WTC11 (cell line): ENCODE measurements at regions not wholly inside any gene's neighbourhood (a gene's known extent, or its start where the extent isn't known, plus 50 kb on each side); places are given as distances from the start of the nearest gene placed in this dataset.

ENCODE experiments used
- ATAC-seq: fragments of 200-7000 bp; cut with Tn5 transposase; 2 replicates; pipeline ENCODE4 v1.10.0; 2021; ENCODE audit warnings: mild to moderate bottlenecking, moderate library complexity
- CTCF ChIA-PET: fragments of 300-600 bp; sonication (Branson Sonifier 250); formaldehyde crosslinking; loops from one replicate; lab custom pipeline; 2021; ENCODE audit warnings: antibody characterized with exemption; lab: Charles Lee
- POLR2A ChIA-PET: fragments of 350-600 bp; sonication (Branson Sonifier 250); formaldehyde crosslinking; loops from one replicate; lab custom pipeline; 2021; ENCODE audit warnings: antibody characterized with exemption; lab: Charles Lee
- DNase-seq: peaks from one replicate; pipeline ENCODE4 v3.0.0; 2021; ENCODE audit warnings: low spot score
- H3K27ac Mint-ChIP-seq: 2 replicates; pipeline ENCODE4 v1.8.0; 2021; ENCODE audit warnings: mixed read lengths
- H3K27me3 Mint-ChIP-seq: 2 replicates; pipeline ENCODE4 v1.8.0; 2021; ENCODE audit warnings: low read depth, mild to moderate bottlenecking, moderate library complexity, mixed read lengths
- H3K36me3 Mint-ChIP-seq: 2 replicates; pipeline ENCODE4 v1.8.0; 2021; ENCODE audit warnings: mixed read lengths
- H3K4me1 Mint-ChIP-seq: 2 replicates; pipeline ENCODE4 v1.8.0; 2022; ENCODE audit warnings: mixed read lengths
- H3K4me3 Mint-ChIP-seq: 2 replicates; pipeline ENCODE4 v1.8.0; 2021; ENCODE audit warnings: mild to moderate bottlenecking, moderate library complexity, mixed read lengths
- H3K9me3 Mint-ChIP-seq: 2 replicates; pipeline ENCODE4 v1.8.0; 2021; ENCODE audit warnings: mixed read lengths
- AFF4 ChIP-seq: sonication (generic); formaldehyde crosslinking; IDR thresholded peaks from 2 replicates; pipeline ENCODE4 v1.8.1; 2023; ENCODE audit warnings: mild to moderate bottlenecking, missing genetic modification reagents, borderline replicate concordance
- ATF1 ChIP-seq: sonication (generic); formaldehyde crosslinking; IDR thresholded peaks from 2 replicates; pipeline ENCODE4 v1.8.1; 2023; ENCODE audit warnings: mild to moderate bottlenecking, moderate library complexity, missing genetic modification reagents
- ESRRA ChIP-seq: sonication (generic); formaldehyde crosslinking; IDR thresholded peaks from 2 replicates; pipeline ENCODE4 v1.8.1; 2022; ENCODE audit warnings: mild to moderate bottlenecking, missing genetic modification reagents, borderline replicate concordance
- HMGA2 ChIP-seq: fragments of 250-450 bp; sonication (Bioruptor Pico); IDR thresholded peaks from 2 replicates; pipeline ENCODE4 v1.4.0; 2021; ENCODE audit warnings: mild to moderate bottlenecking, moderate library complexity
- MAX ChIP-seq: sonication (generic); formaldehyde crosslinking; IDR thresholded peaks from 2 replicates; pipeline ENCODE4 v1.8.0; 2022; ENCODE audit warnings: mild to moderate bottlenecking, missing genetic modification reagents
- PRDM15 ChIP-seq: sonication (generic); formaldehyde crosslinking; IDR thresholded peaks from 2 replicates; pipeline ENCODE4 v1.8.0; 2022; ENCODE audit warnings: missing genetic modification reagents
- TCF7 ChIP-seq: sonication (generic); formaldehyde crosslinking; IDR thresholded peaks from 2 replicates; pipeline ENCODE4 v1.8.0; 2022; ENCODE audit warnings: mild to moderate bottlenecking, low read depth, missing genetic modification reagents, moderate library complexity
- ZNF232 ChIP-seq: sonication (generic); formaldehyde crosslinking; IDR thresholded peaks from 2 replicates; pipeline ENCODE4 v1.8.0; 2022; ENCODE audit warnings: mild to moderate bottlenecking, missing genetic modification reagents
- ZNF396 ChIP-seq: fragments of 250-450 bp; sonication (Bioruptor Pico); IDR thresholded peaks from 2 replicates; pipeline ENCODE4 v1.8.0; 2021; ENCODE audit warnings: mild to moderate bottlenecking, moderate library complexity, borderline replicate concordance
- ZNF416 ChIP-seq: fragments of 250-450 bp; sonication (Bioruptor Pico); IDR thresholded peaks from 2 replicates; pipeline ENCODE4 v1.9.0; 2021; ENCODE audit warnings: mild to moderate bottlenecking, inconsistent platforms
- ZNF423 ChIP-seq: fragments of 250-450 bp; sonication (Bioruptor Pico); IDR thresholded peaks from 2 replicates; pipeline ENCODE4 v2.1.2; 2022; ENCODE audit warnings: mild to moderate bottlenecking, moderate library complexity
- TF ChIP-seq, protein P1 (sequence below): sonication (generic); formaldehyde crosslinking; IDR thresholded peaks from 2 replicates; pipeline ENCODE4 v1.8.1; 2022; ENCODE audit warnings: low read depth, missing genetic modification reagents, borderline replicate concordance
- TF ChIP-seq, protein P2 (sequence below): sonication (generic); formaldehyde crosslinking; IDR thresholded peaks from 2 replicates; pipeline ENCODE4 v1.8.1; 2023; ENCODE audit warnings: mild to moderate bottlenecking, moderate library complexity, missing genetic modification reagents

- TF ChIP-seq, protein P1, sequence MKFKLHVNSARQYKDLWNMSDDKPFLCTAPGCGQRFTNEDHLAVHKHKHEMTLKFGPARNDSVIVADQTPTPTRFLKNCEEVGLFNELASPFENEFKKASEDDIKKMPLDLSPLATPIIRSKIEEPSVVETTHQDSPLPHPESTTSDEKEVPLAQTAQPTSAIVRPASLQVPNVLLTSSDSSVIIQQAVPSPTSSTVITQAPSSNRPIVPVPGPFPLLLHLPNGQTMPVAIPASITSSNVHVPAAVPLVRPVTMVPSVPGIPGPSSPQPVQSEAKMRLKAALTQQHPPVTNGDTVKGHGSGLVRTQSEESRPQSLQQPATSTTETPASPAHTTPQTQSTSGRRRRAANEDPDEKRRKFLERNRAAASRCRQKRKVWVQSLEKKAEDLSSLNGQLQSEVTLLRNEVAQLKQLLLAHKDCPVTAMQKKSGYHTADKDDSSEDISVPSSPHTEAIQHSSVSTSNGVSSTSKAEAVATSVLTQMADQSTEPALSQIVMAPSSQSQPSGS (CRISPR knock-in tag), result no peak
- TF ChIP-seq TCF7, result no peak
These were observed 230.4 kb downstream of the NECTIN3 start (continued) for GRCh38 chr3:111302063-111302462.

GRCh38 chr3:111303760-111304159 lies 232.1 kb downstream of the NECTIN3 start:
- TF ChIP-seq ATF1 (CRISPR knock-in tag) (no peak), MAX (CRISPR knock-in tag) (no peak), PRDM15 (CRISPR knock-in tag) (no peak), ESRRA (CRISPR knock-in tag) (no peak), ZNF423 (CRISPR knock-in tag) (no peak), ZNF396 (CRISPR knock-in tag) (no peak), ZNF232 (no peak), ZNF416 (CRISPR knock-in tag) (no peak), AFF4 (no peak), HMGA2 (no peak)
- TF ChIP-seq, protein P2, sequence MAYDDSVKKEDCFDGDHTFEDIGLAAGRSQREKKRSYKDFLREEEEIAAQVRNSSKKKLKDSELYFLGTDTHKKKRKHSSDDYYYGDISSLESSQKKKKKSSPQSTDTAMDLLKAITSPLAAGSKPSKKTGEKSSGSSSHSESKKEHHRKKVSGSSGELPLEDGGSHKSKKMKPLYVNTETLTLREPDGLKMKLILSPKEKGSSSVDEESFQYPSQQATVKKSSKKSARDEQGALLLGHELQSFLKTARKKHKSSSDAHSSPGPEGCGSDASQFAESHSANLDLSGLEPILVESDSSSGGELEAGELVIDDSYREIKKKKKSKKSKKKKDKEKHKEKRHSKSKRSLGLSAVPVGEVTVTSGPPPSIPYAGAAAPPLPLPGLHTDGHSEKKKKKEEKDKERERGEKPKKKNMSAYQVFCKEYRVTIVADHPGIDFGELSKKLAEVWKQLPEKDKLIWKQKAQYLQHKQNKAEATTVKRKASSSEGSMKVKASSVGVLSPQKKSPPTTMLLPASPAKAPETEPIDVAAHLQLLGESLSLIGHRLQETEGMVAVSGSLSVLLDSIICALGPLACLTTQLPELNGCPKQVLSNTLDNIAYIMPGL (CRISPR knock-in tag), result no peak
- Mint-ChIP-seq H3K4me3 (no peak overlapping the region), H3K36me3 (no peaks in the 10 kb centered on the region), H3K9me3 (no peaks in the 10 kb centered on the region), H3K27ac (no peak overlapping the region), H3K27me3 (peaks cover 5% of the 10 kb centered on the region; the same call in 1 of the 2 replicates), H3K4me1 (peaks cover 18% of the 10 kb centered on the region)
- CTCF ChIA-PET, result no interaction called here
- no peak for DNase-seq
- ATAC-seq, result no peak
- POLR2A ChIA-PET, result interaction anchor here (0.6 kb wide), 1 partner anchor 789 kb away, joined by 3 read pairs; no protein-coding TSS in a partner anchor

GRCh38 chr3:111307676-111308075 lies 234.3 kb upstream of the CD96 start:
- Mint-ChIP-seq H3K9me3 (no peaks in the 10 kb centered on the region), H3K27ac (no peak overlapping the region), H3K27me3 (no peaks in the 10 kb centered on the region; the same call in 1 of the 2 replicates), H3K36me3 (no peaks in the 10 kb centered on the region), H3K4me3 (no peak overlapping the region), H3K4me1 (peaks cover 3% of the 10 kb centered on the region)
- ChIA-PET CTCF (no interaction called here), POLR2A (no interaction called here)
- no peak for DNase-seq
- no peak for ATAC-seq
- TF ChIP-seq ZNF423 (CRISPR knock-in tag), result no peak
